ENCODE measurements at regions not wholly inside any gene's neighbourhood (a gene's known extent, or its start where the extent isn't known, plus 50 kb on each side); places are given as distances from the start of the nearest gene placed in this dataset.

- DNase-seq (ENCODE audit: low spot score) = no peak
- intact Hi-C loops (cut with DNase I) = no loop called here
Measured at GRCh38 chr1:88169139-88169538, 514.9 kb upstream of the PKN2 start.

GRCh38 chr1:88169939-88170338, 514.1 kb upstream of the PKN2 start:
- intact Hi-C loops (cut with DNase I) = no loop called here

GRCh38 chr1:88175120-88175630, 508.9 kb upstream of the PKN2 start:
- no peak for DNase-seq (ENCODE audit: low spot score)
- intact Hi-C loops (cut with DNase I) = no loop called here

More at GRCh38 chr1:88169939-88170338, 514.1 kb upstream of the PKN2 start:
- DNase-seq (ENCODE audit: low spot score) = no peak

GRCh38 chr1:88175631-88176226, 508.3 kb upstream of the PKN2 start:
- DNase-seq (ENCODE audit: low spot score) = no peak
- intact Hi-C loops (cut with DNase I) = no loop called here

- no peak for DNase-seq (ENCODE audit: low spot score)
- intact Hi-C loops (cut with DNase I) = no loop called here
Measured at GRCh38 chr1:88179943-88180342, 504.1 kb upstream of the PKN2 start.

- intact Hi-C loops (cut with DNase I) = no loop called here
- peak; percentile 83 for DNase-seq (ENCODE audit: low spot score)
Measured at GRCh38 chr1:88180449-88181108, 503.5 kb upstream of the PKN2 start.

GRCh38 chr1:88186911-88187310, 497.2 kb upstream of the PKN2 start:
- intact Hi-C loops (cut with DNase I) = loop anchor here in 1 of 2 donors (5.0 kb wide), 1 partner anchor 690 kb away; no protein-coding TSS in a partner anchor
- no peak for DNase-seq (ENCODE audit: low spot score)

GRCh38 chr1:88188038-88188437, 496.0 kb upstream of the PKN2 start:
- intact Hi-C loops (cut with DNase I) = loop anchor here in 1 of 2 donors (5.0 kb wide), 1 partner anchor 689 kb away; no protein-coding TSS in a partner anchor
- no peak for DNase-seq (ENCODE audit: low spot score)

- intact Hi-C loops (cut with DNase I) = loop anchor here in 1 of 2 donors (5.0 kb wide), 1 partner anchor 688 kb away; no protein-coding TSS in a partner anchor
- DNase-seq (ENCODE audit: low spot score) = no peak
Measured at GRCh38 chr1:88189525-88189924, 494.5 kb upstream of the PKN2 start.

GRCh38 chr1:88191917-88192316, 492.2 kb upstream of the PKN2 start:
- DNase-seq (ENCODE audit: low spot score) = no peak
- intact Hi-C loops (cut with DNase I) = no loop called here

- intact Hi-C loops (cut with DNase I) = no loop called here
- DNase-seq (ENCODE audit: low spot score) = no peak
Measured at GRCh38 chr1:88194542-88194941, 489.5 kb upstream of the PKN2 start.

- DNase-seq (ENCODE audit: low spot score) = no peak
- intact Hi-C loops (cut with DNase I) = no loop called here
Measured at GRCh38 chr1:88200545-88200944, 483.5 kb upstream of the PKN2 start.

GRCh38 chr1:88204111-88204510, 480.0 kb upstream of the PKN2 start:
- DNase-seq (ENCODE audit: low spot score) = no peak
- intact Hi-C loops (cut with DNase I) = no loop called here

- DNase-seq (ENCODE audit: low spot score) = no peak
- intact Hi-C loops (cut with DNase I) = no loop called here
Measured at GRCh38 chr1:88204612-88205167, 479.4 kb upstream of the PKN2 start.

GRCh38 chr1:88208389-88208788, 475.7 kb upstream of the PKN2 start:
- intact Hi-C loops (cut with DNase I) = no loop called here
- no peak for DNase-seq (ENCODE audit: low spot score)

GRCh38 chr1:88210103-88210787, 473.8 kb upstream of the PKN2 start:
- DNase-seq (ENCODE audit: low spot score) = no peak
- intact Hi-C loops (cut with DNase I) = no loop called here

GRCh38 chr1:88216441-88216840, 467.6 kb upstream of the PKN2 start:
- intact Hi-C loops (cut with DNase I) = no loop called here
- no peak for DNase-seq (ENCODE audit: low spot score)

GRCh38 chr1:88217386-88217785, 466.7 kb upstream of the PKN2 start:
- DNase-seq (ENCODE audit: low spot score) = no peak
- intact Hi-C loops (cut with DNase I) = no loop called here

GRCh38 chr1:88219521-88219920, 464.6 kb upstream of the PKN2 start:
- DNase-seq (ENCODE audit: low spot score) = no peak
- intact Hi-C loops (cut with DNase I) = no loop called here

- intact Hi-C loops (cut with DNase I) = no loop called here
- DNase-seq (ENCODE audit: low spot score) = no peak
Measured at GRCh38 chr1:88221411-88221810, 462.7 kb upstream of the PKN2 start.
